Activated CD4-positive, alpha-beta memory T cell treated with anti-CD3 and anti-CD28 coated beads for 36 hours (primary cell): ENCODE measurements at regions not wholly inside any gene's neighbourhood (a gene's known extent, or its start where the extent isn't known, plus 50 kb on each side); places are given as distances from the start of the nearest gene placed in this dataset.

ENCODE experiments used
- CTCF ChIA-PET: fragments of 350-600 bp; sonication (Branson Sonifier 250); formaldehyde crosslinking; loops from one replicate; lab custom pipeline; 2021; ENCODE audit warnings: antibody characterized with exemption, inconsistent platforms; lab: Charles Lee
- POLR2A ChIA-PET: fragments of 350-600 bp; sonication (Branson Sonifier 250); formaldehyde crosslinking; loops from one replicate; lab custom pipeline; 2021; ENCODE audit warnings: antibody characterized with exemption; lab: Charles Lee
- DNase-seq: peaks from one replicate; pipeline ENCODE4 v3.0.0-alpha.2; 2020
- H3K27ac Mint-ChIP-seq: one replicate; pipeline ENCODE4 v1.8.0; 2021; ENCODE audit warnings: mixed read lengths
- H3K27me3 Mint-ChIP-seq: one replicate; pipeline ENCODE4 v1.8.0; 2021; ENCODE audit warnings: mixed read lengths
- H3K36me3 Mint-ChIP-seq: one replicate; pipeline ENCODE4 v1.8.0; 2021; ENCODE audit warnings: mixed read lengths
- H3K4me1 Mint-ChIP-seq: one replicate; pipeline ENCODE4 v1.8.0; 2021; ENCODE audit warnings: low read depth, mixed read lengths
- H3K4me3 Mint-ChIP-seq: one replicate; pipeline ENCODE4 v1.8.0; 2021; ENCODE audit warnings: mild to moderate bottlenecking, mixed read lengths
- H3K9me3 Mint-ChIP-seq: one replicate; pipeline ENCODE4 v1.8.0; 2021; ENCODE audit warnings: mixed read lengths
- intact Hi-C: fragments of 100-400 bp; cut with micrococcal nuclease; formaldehyde crosslinking; loops from one replicate; pipeline ENCODE4 v1.15.1; 2023

GRCh38 chr14:26730929-26731618 is 133.2 kb upstream of the NOVA1 start:
- no peak for DNase-seq
- CTCF ChIA-PET: interaction anchor here (0.7 kb wide), 1 partner anchor 183 kb away, joined by 3 read pairs; no protein-coding TSS in a partner anchor
- no peaks in the 10 kb centered on the region for H3K4me1 Mint-ChIP-seq

GRCh38 chr14:26735811-26736210 is 138.0 kb upstream of the NOVA1 start:
- CTCF ChIA-PET: no interaction called here

More at GRCh38 chr14:26730929-26731618, 133.2 kb upstream of the NOVA1 start:
- intact Hi-C loops: no loop called here
- H3K36me3 Mint-ChIP-seq: no peaks in the 10 kb centered on the region
- no peak overlapping the region for H3K27ac Mint-ChIP-seq
- no peak overlapping the region for H3K4me3 Mint-ChIP-seq
- H3K9me3 Mint-ChIP-seq: peaks cover 22% of the 10 kb centered on the region
- H3K27me3 Mint-ChIP-seq: no peaks in the 10 kb centered on the region
- POLR2A ChIA-PET: no interaction called here

DNA sequence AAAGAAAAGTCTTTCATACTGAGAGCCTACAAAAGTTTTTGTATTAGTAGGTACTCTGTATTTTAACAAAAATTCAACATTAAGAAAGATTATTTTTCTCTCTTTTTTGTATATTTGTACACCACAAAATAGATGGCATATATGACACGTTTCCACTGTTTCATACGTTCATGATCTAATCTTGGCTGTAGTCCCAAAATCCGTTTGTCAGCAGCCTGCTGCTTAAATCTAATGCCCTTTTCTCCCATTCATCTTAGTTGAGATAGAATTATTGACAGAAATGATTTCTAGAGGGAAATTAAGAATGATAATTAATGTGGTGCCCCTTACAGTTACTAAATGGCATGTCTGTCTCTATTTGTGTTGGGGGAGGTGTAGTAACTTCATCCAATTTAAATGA is 140.7 kb upstream of the NOVA1 start:
- no peak for DNase-seq
- Mint-ChIP-seq H3K4me3 (no peak overlapping the region), H3K9me3 (peaks cover 16% of the 10 kb centered on the region), H3K27ac (no peak overlapping the region), H3K36me3 (no peaks in the 10 kb centered on the region), H3K4me1 (no peaks in the 10 kb centered on the region), H3K27me3 (no peaks in the 10 kb centered on the region)
- CTCF ChIA-PET: no interaction called here
- POLR2A ChIA-PET: no interaction called here
- intact Hi-C loops: no loop called here

More at GRCh38 chr14:26735811-26736210, 138.0 kb upstream of the NOVA1 start:
- POLR2A ChIA-PET: no interaction called here
- DNase-seq: no peak
- no peak overlapping the region for H3K4me3 Mint-ChIP-seq
- no peak overlapping the region for H3K27ac Mint-ChIP-seq
- H3K36me3 Mint-ChIP-seq: no peaks in the 10 kb centered on the region
- H3K9me3 Mint-ChIP-seq: peaks cover 16% of the 10 kb centered on the region
- intact Hi-C loops: no loop called here
- H3K27me3 Mint-ChIP-seq: no peaks in the 10 kb centered on the region
- H3K4me1 Mint-ChIP-seq: no peaks in the 10 kb centered on the region

DNA sequence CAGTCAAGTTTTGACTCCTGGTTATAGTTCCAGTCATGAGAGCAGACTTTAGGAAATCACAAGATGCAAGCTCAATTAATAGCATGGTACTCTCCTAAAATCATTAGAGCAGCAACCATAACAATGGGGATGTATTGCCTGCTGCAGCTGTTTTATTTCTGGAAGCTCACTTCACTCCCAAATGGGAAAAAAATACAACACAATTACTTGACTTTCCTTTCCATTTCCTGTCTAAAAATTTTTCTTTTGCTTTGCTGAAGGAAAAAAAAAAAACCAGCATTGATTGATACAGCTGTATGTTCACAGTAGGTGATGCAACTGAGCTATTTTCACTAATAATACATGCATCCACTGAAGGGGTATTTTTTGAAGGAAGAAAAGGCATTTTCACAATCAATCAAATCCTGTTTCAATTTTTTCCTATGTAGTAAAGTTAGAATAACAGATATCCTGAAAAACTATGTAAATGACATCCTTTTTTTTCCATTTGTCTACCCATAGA is 143.9 kb upstream of the NOVA1 start:
- DNase-seq: no peak
- ChIA-PET CTCF (no interaction called here), POLR2A (no interaction called here)
- Mint-ChIP-seq H3K4me3 (no peak overlapping the region), H3K27ac (no peak overlapping the region), H3K9me3 (peaks cover 18% of the 10 kb centered on the region), H3K4me1 (no peaks in the 10 kb centered on the region), H3K36me3 (no peaks in the 10 kb centered on the region), H3K27me3 (no peaks in the 10 kb centered on the region)
- intact Hi-C loops: no loop called here

GRCh38 chr14:26743284-26743683 is 145.5 kb upstream of the NOVA1 start:
- no peaks in the 10 kb centered on the region for H3K27me3 Mint-ChIP-seq
- ChIA-PET CTCF (no interaction called here), POLR2A (no interaction called here)
- DNase-seq: no peak
- H3K4me1 Mint-ChIP-seq: no peaks in the 10 kb centered on the region
- H3K4me3 Mint-ChIP-seq: no peak overlapping the region
- no peaks in the 10 kb centered on the region for H3K36me3 Mint-ChIP-seq
- intact Hi-C loops: no loop called here
- peaks cover 25% of the 10 kb centered on the region for H3K9me3 Mint-ChIP-seq
- H3K27ac Mint-ChIP-seq: no peak overlapping the region

DNA sequence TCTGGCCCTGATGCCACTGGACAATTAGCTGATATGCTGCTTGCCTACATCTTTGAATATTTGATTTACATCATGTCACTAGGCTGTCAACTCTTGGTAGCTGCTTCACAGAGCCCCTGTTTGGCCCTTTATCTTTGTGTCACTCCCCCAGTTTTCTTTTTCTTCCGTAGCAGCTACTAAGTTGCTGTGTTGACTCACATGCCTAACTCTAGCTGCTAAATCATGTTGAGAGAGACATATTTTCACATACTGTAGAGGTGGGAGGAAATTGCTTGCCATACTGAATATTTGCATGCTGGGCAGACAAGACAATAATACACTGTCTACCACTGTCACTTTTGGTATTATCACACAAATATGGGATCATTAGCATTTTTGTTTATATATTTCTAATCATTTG is 147.1 kb upstream of the NOVA1 start:
- H3K4me1 Mint-ChIP-seq: no peaks in the 10 kb centered on the region
- intact Hi-C loops: no loop called here
- POLR2A ChIA-PET: no interaction called here
- CTCF ChIA-PET: no interaction called here
- H3K4me3 Mint-ChIP-seq: no peak overlapping the region
- no peak overlapping the region for H3K27ac Mint-ChIP-seq
- DNase-seq: no peak
- no peaks in the 10 kb centered on the region for H3K36me3 Mint-ChIP-seq
- H3K27me3 Mint-ChIP-seq: no peaks in the 10 kb centered on the region
- H3K9me3 Mint-ChIP-seq: peaks cover 28% of the 10 kb centered on the region

DNA sequence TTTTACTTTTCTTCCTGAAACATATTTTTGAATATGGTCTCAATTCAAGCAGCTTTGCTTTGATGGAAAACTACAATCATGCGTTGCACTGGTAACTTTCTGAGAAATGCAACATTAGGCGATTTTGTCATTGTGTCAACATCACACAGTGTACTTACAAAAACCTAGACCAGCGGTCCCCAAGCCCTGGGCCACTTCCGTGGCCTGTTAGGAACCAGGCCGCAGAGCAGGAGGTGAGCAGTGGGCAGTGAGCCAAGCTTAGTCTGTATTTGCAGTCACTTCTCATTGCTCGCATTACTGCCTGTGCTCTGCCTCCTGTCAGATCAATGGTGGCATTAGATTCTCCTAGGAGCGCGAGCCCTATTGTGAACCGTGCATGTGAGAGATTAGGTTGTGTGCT is 163.7 kb upstream of the NOVA1 start:
- no peak for DNase-seq
- H3K27me3 Mint-ChIP-seq: no peaks in the 10 kb centered on the region
- no peak overlapping the region for H3K4me3 Mint-ChIP-seq
- intact Hi-C loops: no loop called here
- ChIA-PET POLR2A (no interaction called here), CTCF (no interaction called here)
- no peak overlapping the region for H3K27ac Mint-ChIP-seq
- no peaks in the 10 kb centered on the region for H3K36me3 Mint-ChIP-seq
- H3K9me3 Mint-ChIP-seq: peaks cover 20% of the 10 kb centered on the region
- no peaks in the 10 kb centered on the region for H3K4me1 Mint-ChIP-seq

DNA sequence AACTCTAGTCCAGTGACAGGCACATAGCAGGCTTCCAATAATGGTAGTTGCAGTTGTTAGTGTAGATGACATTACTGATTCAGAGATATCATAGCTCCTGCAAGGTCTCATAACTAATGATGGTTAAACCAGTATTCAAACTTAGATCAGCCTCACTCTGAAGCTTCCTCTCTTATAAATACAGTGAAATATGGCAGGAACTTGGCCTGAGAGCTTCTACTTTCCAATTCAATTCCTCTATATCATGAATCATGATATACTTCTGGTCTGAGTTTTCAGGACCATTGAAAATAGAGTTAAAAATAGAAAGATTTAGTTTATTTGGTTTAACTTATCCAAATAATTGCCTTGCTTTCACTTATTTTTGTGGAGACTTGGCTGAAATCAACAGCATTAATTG is 167.5 kb upstream of the NOVA1 start:
- ChIA-PET CTCF (no interaction called here), POLR2A (no interaction called here)
- DNase-seq: no peak
- Mint-ChIP-seq H3K36me3 (no peaks in the 10 kb centered on the region), H3K9me3 (peaks cover 21% of the 10 kb centered on the region), H3K27me3 (no peaks in the 10 kb centered on the region), H3K4me3 (no peak overlapping the region), H3K4me1 (no peaks in the 10 kb centered on the region), H3K27ac (no peak overlapping the region)
- intact Hi-C loops: no loop called here

- Mint-ChIP-seq H3K4me1 (no peaks in the 10 kb centered on the region), H3K27me3 (no peaks in the 10 kb centered on the region), H3K9me3 (peaks cover 23% of the 10 kb centered on the region), H3K36me3 (no peaks in the 10 kb centered on the region), H3K4me3 (no peak overlapping the region), H3K27ac (no peak overlapping the region)
- DNase-seq: no peak
- ChIA-PET POLR2A (no interaction called here), CTCF (no interaction called here)
- intact Hi-C loops: no loop called here
Observed at GRCh38 chr14:26765768-26766520, 168.1 kb upstream of the NOVA1 start.

GRCh38 chr14:26766726-26767125 is 168.9 kb upstream of the NOVA1 start:
- no peak overlapping the region for H3K27ac Mint-ChIP-seq
- DNase-seq: no peak
- no peaks in the 10 kb centered on the region for H3K27me3 Mint-ChIP-seq
- peaks cover 20% of the 10 kb centered on the region for H3K9me3 Mint-ChIP-seq
- ChIA-PET CTCF (no interaction called here), POLR2A (no interaction called here)
- H3K4me3 Mint-ChIP-seq: no peak overlapping the region
- no peaks in the 10 kb centered on the region for H3K36me3 Mint-ChIP-seq
- H3K4me1 Mint-ChIP-seq: no peaks in the 10 kb centered on the region
- intact Hi-C loops: no loop called here

GRCh38 chr14:26773906-26774593 is 176.2 kb upstream of the NOVA1 start:
- Mint-ChIP-seq H3K4me1 (no peaks in the 10 kb centered on the region), H3K9me3 (peaks cover 22% of the 10 kb centered on the region), H3K4me3 (no peak overlapping the region), H3K27ac (no peak overlapping the region), H3K36me3 (no peaks in the 10 kb centered on the region), H3K27me3 (no peaks in the 10 kb centered on the region)
- ChIA-PET POLR2A (no interaction called here), CTCF (no interaction called here)
- no peak for DNase-seq
- intact Hi-C loops: no loop called here

- ChIA-PET POLR2A (no interaction called here), CTCF (no interaction called here)
- no peak overlapping the region for H3K27ac Mint-ChIP-seq
- H3K9me3 Mint-ChIP-seq: peaks cover 19% of the 10 kb centered on the region
- no peaks in the 10 kb centered on the region for H3K36me3 Mint-ChIP-seq
- no peaks in the 10 kb centered on the region for H3K27me3 Mint-ChIP-seq
- intact Hi-C loops: no loop called here
- no peaks in the 10 kb centered on the region for H3K4me1 Mint-ChIP-seq
- no peak for DNase-seq
- no peak overlapping the region for H3K4me3 Mint-ChIP-seq
Observed at GRCh38 chr14:26775765-26776563, 178.1 kb upstream of the NOVA1 start.
